ENCODE measurements at regions not wholly inside any gene's neighbourhood (a gene's known extent, or its start where the extent isn't known, plus 50 kb on each side); places are given as distances from the start of the nearest gene placed in this dataset.

GRCh38 chr11:38456371-38456770 lies 1858.3 kb upstream of the RAG2 start:
- H3K27ac ChIP-seq: no peak overlapping the region
- H3K9me3 ChIP-seq: no peaks in the 10 kb centered on the region
- no peaks in the 10 kb centered on the region for H3K27me3 ChIP-seq
- H3K36me3 ChIP-seq: no peaks in the 10 kb centered on the region
- TF ChIP-seq CTCF (IDR thresholded peaks at IDR 0.05): no peak
- H3K4me3 ChIP-seq (ENCODE audit: low read depth in 1 of 2, low read length in 1 of 2): no peak overlapping the region
- no peaks in the 10 kb centered on the region for H3K4me1 ChIP-seq (ENCODE audit: control insufficient read depth in 1 of 2, insufficient read depth in 1 of 2, low read depth in 1 of 2, low read length in 1 of 2)

- H3K4me3 ChIP-seq (ENCODE audit: low read depth in 1 of 2, low read length in 1 of 2): no peak overlapping the region
- H3K4me1 ChIP-seq (ENCODE audit: control insufficient read depth in 1 of 2, insufficient read depth in 1 of 2, low read depth in 1 of 2, low read length in 1 of 2): no peaks in the 10 kb centered on the region
- no peaks in the 10 kb centered on the region for H3K36me3 ChIP-seq
- no peaks in the 10 kb centered on the region for H3K9me3 ChIP-seq
- H3K27me3 ChIP-seq: no peaks in the 10 kb centered on the region
- TF ChIP-seq CTCF (IDR thresholded peaks at IDR 0.05): no peak
- H3K27ac ChIP-seq: no peak overlapping the region
Measured at GRCh38 chr11:38448284-38448683, 1850.2 kb upstream of the RAG2 start.

- H3K27me3 ChIP-seq: no peaks in the 10 kb centered on the region
- no peak overlapping the region for H3K27ac ChIP-seq
- TF ChIP-seq CTCF (IDR thresholded peaks at IDR 0.05): no peak
- H3K4me3 ChIP-seq (ENCODE audit: low read depth in 1 of 2, low read length in 1 of 2): no peak overlapping the region
- H3K36me3 ChIP-seq: no peaks in the 10 kb centered on the region
- H3K4me1 ChIP-seq (ENCODE audit: control insufficient read depth in 1 of 2, insufficient read depth in 1 of 2, low read depth in 1 of 2, low read length in 1 of 2): no peaks in the 10 kb centered on the region
- no peaks in the 10 kb centered on the region for H3K9me3 ChIP-seq
Measured at GRCh38 chr11:38446336-38446735, 1848.3 kb upstream of the RAG2 start.

- Histone ChIP-seq H3K36me3 (no peaks in the 10 kb centered on the region), H3K27ac (no peak overlapping the region), H3K9me3 (no peaks in the 10 kb centered on the region), H3K4me1 (ENCODE audit: control insufficient read depth in 1 of 2, insufficient read depth in 1 of 2, low read depth in 1 of 2, low read length in 1 of 2) (no peaks in the 10 kb centered on the region), H3K27me3 (no peaks in the 10 kb centered on the region), H3K4me3 (ENCODE audit: low read depth in 1 of 2, low read length in 1 of 2) (no peak overlapping the region)
- TF ChIP-seq CTCF (IDR thresholded peaks at IDR 0.05): no peak
Measured at GRCh38 chr11:38438091-38438490, 1840.1 kb upstream of the RAG2 start.

GRCh38 chr11:38425578-38425977 lies 1827.5 kb upstream of the RAG2 start:
- H3K36me3 ChIP-seq: no peaks in the 10 kb centered on the region
- no peaks in the 10 kb centered on the region for H3K4me1 ChIP-seq (ENCODE audit: control insufficient read depth in 1 of 2, insufficient read depth in 1 of 2, low read depth in 1 of 2, low read length in 1 of 2)
- no peak for TF ChIP-seq CTCF (IDR thresholded peaks at IDR 0.05)
- H3K27ac ChIP-seq: no peak overlapping the region
- no peaks in the 10 kb centered on the region for H3K9me3 ChIP-seq
- H3K4me3 ChIP-seq (ENCODE audit: low read depth in 1 of 2, low read length in 1 of 2): no peak overlapping the region
- no peaks in the 10 kb centered on the region for H3K27me3 ChIP-seq

DNA sequence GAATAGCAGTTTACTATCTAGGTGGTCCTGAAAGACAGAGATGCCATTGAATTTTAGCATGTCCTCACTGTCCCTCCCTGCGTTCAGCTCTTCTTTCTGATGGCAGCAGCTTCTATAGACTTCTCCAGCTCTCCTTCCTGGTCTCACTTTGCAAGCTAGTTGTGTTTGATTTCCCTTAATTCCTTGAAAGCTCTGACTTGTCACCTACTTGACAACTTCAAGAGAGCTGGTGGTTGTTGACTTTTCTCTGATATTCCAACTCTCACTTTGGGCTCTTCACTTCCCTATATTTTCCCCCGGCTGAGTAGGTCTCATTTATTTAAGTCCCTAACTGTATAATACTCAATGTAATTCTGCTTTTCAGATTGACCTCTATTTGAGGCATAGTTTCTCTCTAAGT lies 1825.0 kb upstream of the RAG2 start:
- H3K27me3 ChIP-seq: no peaks in the 10 kb centered on the region
- H3K27ac ChIP-seq: no peak overlapping the region
- H3K4me1 ChIP-seq (ENCODE audit: control insufficient read depth in 1 of 2, insufficient read depth in 1 of 2, low read depth in 1 of 2, low read length in 1 of 2): no peaks in the 10 kb centered on the region
- H3K4me3 ChIP-seq (ENCODE audit: low read depth in 1 of 2, low read length in 1 of 2): no peak overlapping the region
- no peaks in the 10 kb centered on the region for H3K36me3 ChIP-seq
- H3K9me3 ChIP-seq: no peaks in the 10 kb centered on the region
- TF ChIP-seq CTCF (IDR thresholded peaks at IDR 0.05): no peak

Measured in neutrophil (primary cell).